HG03159 (cell line): ENCODE measurements at regions not wholly inside any gene's neighbourhood (a gene's known extent, or its start where the extent isn't known, plus 50 kb on each side); places are given as distances from the start of the nearest gene placed in this dataset.

Source experiments
- ATAC-seq: cut with Tn5 transposase; IDR thresholded peaks from one replicate; pipeline ENCODE4 v1.9.1; 2021; ENCODE audit warnings: mild to moderate bottlenecking, moderate library complexity; ENCODE audit not compliant: unreplicated experiment

DNA sequence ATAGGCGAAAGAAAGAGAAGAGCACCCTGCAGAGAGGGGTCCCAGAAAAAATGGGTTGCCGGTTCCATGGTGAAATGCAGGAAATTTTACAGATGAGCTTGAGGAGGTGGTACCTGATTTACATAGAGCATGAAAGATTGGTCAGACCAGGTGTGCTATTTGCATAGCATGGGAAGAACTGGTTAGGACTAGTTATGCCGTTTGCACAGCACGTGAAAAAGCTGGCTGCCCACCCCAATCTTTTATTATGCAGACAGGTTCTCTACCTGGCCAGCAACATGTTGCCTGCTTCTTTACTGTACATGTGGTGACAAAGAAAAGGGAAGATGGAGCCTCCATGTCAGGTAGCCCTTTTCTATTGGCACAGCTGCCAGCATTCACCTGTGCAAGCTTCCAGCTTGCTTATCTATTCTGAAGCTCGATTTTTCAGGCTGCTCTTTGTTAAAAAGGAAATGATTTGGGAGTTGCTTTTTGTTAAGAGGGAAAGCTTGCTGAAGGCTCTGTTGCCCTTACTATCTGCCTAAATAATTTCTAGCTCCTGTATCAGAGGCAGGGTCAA, 62.9 kb upstream of the ELK3 start:
- no peak for ATAC-seq

DNA sequence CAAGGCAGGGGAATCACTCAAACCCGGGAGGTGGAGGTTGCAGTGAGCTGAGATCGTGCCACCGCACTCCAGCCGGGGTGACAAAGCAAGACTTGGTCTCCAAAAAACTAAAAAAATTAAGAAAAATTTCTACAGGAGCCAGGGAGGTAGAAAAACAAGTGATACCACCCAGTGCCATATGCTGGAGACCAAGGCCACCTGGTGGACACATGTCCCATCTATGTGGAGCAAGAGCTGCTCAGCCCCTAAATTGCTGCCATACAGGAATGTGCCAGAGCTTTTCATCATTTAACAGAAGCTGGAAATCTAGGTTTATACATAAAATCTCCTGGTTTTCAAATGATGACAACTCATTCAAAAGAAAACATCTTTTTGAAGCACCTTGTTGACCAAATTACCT, 61.4 kb upstream of the ELK3 start:
- no peak for ATAC-seq

DNA sequence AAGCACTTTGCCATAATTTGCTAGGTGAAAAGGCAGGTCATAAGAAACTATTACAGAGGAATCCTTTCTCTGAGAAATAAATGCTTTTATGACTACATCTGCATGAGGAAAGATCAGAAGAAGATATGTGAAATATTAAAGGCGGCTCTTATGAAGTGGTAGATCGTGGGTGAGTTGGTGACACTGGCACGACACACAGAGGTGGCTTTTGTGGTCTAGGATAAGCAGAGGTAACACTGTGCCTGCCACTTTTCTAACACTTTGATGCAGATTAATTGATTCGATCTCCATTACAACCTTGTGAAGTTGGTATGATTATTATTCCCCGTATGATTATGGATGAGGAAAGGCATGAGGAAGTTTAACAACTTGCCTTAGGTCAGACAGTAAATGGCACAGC, 60.0 kb upstream of the ELK3 start:
- ATAC-seq = no peak

DNA sequence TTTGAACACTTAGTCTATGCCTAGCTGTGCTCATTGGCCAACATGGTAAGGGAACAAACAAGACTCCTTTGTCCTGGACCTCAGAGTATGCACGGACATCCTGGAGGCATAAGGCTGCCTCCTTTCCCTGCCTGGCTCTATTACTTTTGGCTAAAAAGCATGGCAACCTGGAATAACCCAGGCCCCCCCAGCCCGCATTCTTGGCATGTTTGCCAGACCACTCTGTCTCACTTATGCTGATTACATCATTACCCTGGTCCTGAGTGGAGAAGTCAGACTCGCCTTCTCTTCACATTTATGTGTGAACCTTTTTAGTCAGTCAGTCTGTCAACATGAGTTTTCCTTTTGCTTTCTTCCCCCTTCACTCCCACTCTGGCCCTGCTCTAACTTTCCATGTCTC, 58.0 kb upstream of the ELK3 start:
- ATAC-seq = no peak

DNA sequence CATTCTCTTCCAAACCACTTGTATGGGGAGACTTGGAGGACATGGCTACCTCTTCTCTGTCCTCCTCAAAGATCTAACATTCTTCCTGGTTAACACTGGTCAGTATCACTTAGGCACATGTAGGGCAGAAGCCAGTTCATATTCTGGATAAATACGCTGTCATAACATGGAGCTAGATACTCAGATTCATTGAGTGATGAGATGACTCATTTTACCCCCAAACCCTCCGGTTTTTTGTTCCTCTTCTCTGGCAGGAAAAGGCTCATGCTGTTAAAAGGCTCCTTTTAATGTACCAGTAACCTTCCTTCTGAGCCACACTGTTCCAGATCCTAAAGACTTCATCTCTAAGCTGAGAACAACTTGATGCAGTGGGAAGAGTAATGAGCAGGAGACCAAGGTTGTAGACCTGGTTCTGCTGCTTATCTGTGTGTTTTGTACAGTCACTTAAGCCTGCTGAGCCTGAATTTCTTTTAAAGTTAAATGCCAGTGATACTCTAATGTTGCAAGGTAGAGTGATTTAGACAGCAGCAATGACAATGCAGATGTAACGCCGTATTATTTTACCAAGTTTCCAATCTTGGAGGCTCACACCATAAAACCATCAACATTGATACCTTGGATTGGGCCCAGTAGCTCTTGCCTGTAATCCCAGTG, 57.3 kb upstream of the ELK3 start:
- ATAC-seq = no peak

DNA sequence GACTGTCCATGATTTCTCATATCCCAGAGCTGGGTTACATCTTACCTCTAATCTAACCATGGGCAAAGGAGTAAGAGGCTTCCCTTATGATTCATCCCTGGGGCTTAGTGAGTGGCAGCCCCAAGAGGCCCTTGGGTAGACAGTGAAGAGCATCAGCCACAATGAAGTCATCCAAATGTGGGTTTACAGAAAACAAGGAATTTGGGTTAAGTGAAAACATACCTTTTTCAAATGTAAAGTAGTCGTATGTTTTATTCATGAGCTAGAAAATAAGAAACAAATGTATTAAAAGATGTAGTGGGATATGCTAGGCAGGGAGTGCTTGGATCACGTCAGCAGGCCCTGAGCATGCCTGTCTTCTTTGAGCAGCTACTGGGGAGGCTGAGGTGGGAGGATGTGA, 54.0 kb upstream of the ELK3 start:
- no peak for ATAC-seq

DNA sequence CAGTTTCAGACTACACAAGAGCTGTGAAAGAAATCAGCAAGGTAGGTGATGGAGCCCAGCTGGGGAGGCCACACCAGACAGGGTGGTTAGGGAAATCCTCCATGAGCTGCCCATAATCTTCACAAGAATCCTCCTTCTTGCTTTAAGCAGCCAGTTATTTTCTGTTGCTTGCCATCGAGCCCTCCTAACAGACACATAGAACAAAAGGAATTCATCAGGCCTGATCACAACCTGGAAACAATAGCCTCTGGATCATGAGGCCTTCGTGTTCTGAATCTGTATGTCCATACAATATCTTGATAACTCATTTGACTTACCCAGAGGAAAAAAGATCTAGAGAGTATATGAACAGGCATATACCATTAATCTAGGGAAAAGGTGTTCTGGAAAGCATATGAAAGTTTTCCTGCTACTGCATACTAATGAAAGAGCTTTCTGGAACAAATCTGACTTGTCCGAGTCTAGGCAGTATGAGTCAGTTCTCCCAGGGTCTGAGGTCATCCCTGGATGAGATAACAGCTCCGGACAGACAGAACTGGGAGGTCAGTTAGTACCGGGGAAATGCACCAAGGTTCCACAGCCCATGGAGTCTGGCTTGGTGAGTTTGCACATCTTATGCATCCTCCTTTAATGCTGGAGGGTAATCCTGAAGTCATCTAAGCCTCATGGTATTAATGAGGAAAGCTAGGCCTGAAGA, 52.8 kb upstream of the ELK3 start:
- ATAC-seq = no peak

DNA sequence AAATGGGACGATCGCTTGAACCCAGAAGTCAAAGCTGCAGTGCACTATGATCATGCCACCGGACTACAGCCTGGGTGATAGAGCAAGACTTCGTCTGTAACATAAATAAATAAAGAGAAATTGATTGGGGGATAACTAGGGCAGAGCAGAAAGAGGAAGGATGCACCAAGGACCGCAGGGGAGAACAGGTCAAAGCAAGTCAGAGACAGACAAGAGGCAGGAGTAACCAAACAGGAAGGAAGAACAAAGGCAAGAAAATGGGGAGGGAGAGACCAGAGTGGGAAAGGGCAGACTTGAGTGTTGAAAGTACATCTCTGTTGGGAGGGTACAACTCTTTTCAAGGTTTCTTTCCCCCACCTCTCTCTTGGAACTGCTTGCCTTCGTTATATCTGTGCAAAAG, 50.8 kb upstream of the ELK3 start:
- no peak for ATAC-seq

DNA sequence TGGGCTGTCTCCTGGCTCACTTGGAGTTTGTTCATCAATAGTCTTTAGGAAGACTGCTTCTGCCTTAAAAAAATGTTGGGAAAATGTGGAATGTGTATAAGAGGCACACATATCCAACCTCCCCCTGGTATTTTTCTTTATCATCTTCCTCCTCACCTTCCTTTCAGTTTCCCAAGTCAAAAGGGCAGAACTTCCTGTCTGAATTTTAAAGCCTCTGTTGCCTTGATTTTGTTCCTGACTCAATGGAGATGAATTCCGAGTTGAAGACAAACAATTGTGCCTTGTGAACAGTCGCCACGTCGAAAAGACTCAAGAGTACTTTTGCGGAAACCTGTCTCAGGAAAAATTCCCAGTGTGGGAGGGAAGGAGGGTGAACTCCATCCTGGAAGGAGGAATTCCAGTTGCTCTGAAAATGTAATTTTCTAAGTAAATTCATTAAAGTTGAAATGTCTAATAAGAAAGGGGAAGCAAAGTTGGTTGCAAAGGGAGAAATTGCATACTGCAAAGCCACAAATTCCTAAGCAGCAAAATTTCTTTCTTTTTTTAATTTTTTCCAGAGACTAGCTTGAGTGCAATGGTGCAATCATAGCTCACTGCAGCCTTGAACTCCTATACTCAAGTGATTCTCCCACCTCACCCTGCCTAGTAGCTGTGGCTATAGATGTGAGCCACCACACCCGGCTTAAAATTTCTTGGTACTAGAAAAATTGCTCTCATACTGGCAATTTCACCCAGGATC, 50.2 kb upstream of the ELK3 start:
- ATAC-seq = no peak
